H9 (cell line): ENCODE measurements at regions not wholly inside any gene's neighbourhood (a gene's known extent, or its start where the extent isn't known, plus 50 kb on each side); places are given as distances from the start of the nearest gene placed in this dataset.

ENCODE experiments used
- DNase-seq: peaks from one replicate; pipeline ENCODE4 v3.0.0-alpha.2; 2017
- H2AFZ ChIP-seq: one replicate; pipeline ENCODE4 v1.6.1; 2013; ENCODE audit warnings: mild to moderate bottlenecking, low read length, control low read depth, moderate library complexity
- H2AK5ac ChIP-seq: 2 replicates; pipeline ENCODE4 v1.6.1; 2013; ENCODE audit warnings: low read length, control low read depth, mixed read lengths; ENCODE audit not compliant: insufficient read length
- H2BK120ac ChIP-seq: one replicate; pipeline ENCODE4 v1.6.1; 2013; ENCODE audit warnings: low read depth, mild to moderate bottlenecking, low read length, control low read depth, inconsistent platforms; ENCODE audit not compliant: poor library complexity, severe bottlenecking
- H2BK12ac ChIP-seq: 2 replicates; pipeline ENCODE4 v1.6.1; 2013; ENCODE audit warnings: low read length, control low read depth, mixed read lengths, low read depth; ENCODE audit not compliant: insufficient read length
- H2BK15ac ChIP-seq: 2 replicates; pipeline ENCODE4 v1.6.1; 2013; ENCODE audit warnings: low read depth, low read length, control low read depth
- H2BK20ac ChIP-seq: one replicate; pipeline ENCODE4 v1.6.1; 2013; ENCODE audit warnings: low read depth, mild to moderate bottlenecking, low read length, control low read depth, inconsistent platforms; ENCODE audit not compliant: poor library complexity, severe bottlenecking
- H2BK5ac ChIP-seq: 2 replicates; pipeline ENCODE4 v1.6.1; 2013; ENCODE audit warnings: low read length, control low read depth, mixed read lengths; ENCODE audit not compliant: insufficient read length
- H3K14ac ChIP-seq: 2 replicates; pipeline ENCODE4 v1.6.1; 2013; ENCODE audit warnings: low read length, control low read depth; ENCODE audit not compliant: insufficient read depth
- H3K18ac ChIP-seq: 2 replicates; pipeline ENCODE4 v1.6.1; 2013; ENCODE audit warnings: low read depth, mild to moderate bottlenecking, mixed read lengths, low read length, control low read depth; ENCODE audit not compliant: insufficient read length
- H3K23ac ChIP-seq: 2 replicates; pipeline ENCODE4 v1.6.1; 2013; ENCODE audit warnings: low read length, control low read depth, mixed read lengths, low read depth; ENCODE audit not compliant: insufficient read length
- H3K23me2 ChIP-seq: 2 replicates; pipeline ENCODE4 v1.6.1; 2013; ENCODE audit warnings: low read depth, mild to moderate bottlenecking, mixed read lengths, low read length, control low read depth; ENCODE audit not compliant: insufficient read length, poor library complexity, severe bottlenecking
- H3K27ac ChIP-seq: 2 replicates; pipeline ENCODE4 v1.5.1; 2013; ENCODE audit warnings: low read length, control low read depth, mixed read lengths, low read depth; ENCODE audit not compliant: insufficient read length
- H3K27me3 ChIP-seq: 2 replicates; pipeline ENCODE4 v1.6.1; 2013; ENCODE audit warnings: low read length, control low read depth, inconsistent platforms; ENCODE audit not compliant: insufficient read depth
- H3K4ac ChIP-seq: 2 replicates; pipeline ENCODE4 v1.6.1; 2013; ENCODE audit warnings: low read depth, mild to moderate bottlenecking, control low read depth, inconsistent platforms, low read length, moderate library complexity
- H3K4me1 ChIP-seq: 2 replicates; pipeline ENCODE4 v1.6.1; 2013; ENCODE audit warnings: low read length, control low read depth, inconsistent platforms; ENCODE audit not compliant: insufficient read depth
- H3K4me2 ChIP-seq: 2 replicates; pipeline ENCODE4 v1.6.1; 2013; ENCODE audit warnings: low read length, control low read depth, mixed read lengths; ENCODE audit not compliant: insufficient read length, insufficient read depth
- H3K56ac ChIP-seq: 2 replicates; pipeline ENCODE4 v1.6.1; 2013; ENCODE audit warnings: low read depth, mild to moderate bottlenecking, mixed read lengths, low read length, control low read depth; ENCODE audit not compliant: insufficient read length
- H3K79me1 ChIP-seq: 2 replicates; pipeline ENCODE4 v1.6.1; 2013; ENCODE audit warnings: low read depth, mild to moderate bottlenecking, moderate library complexity, low read length, control low read depth, inconsistent platforms; ENCODE audit not compliant: insufficient read depth, poor library complexity, severe bottlenecking
- H3K79me2 ChIP-seq: 2 replicates; pipeline ENCODE4 v1.6.1; 2013; ENCODE audit warnings: low read length, control low read depth, inconsistent platforms; ENCODE audit not compliant: insufficient read depth
- H3K9ac ChIP-seq: 2 replicates; pipeline ENCODE4 v1.6.1; 2013; ENCODE audit warnings: low read length, control low read depth, mixed read lengths; ENCODE audit not compliant: insufficient read length; ENCODE audit errors: extremely low read depth
- H3K9me3 ChIP-seq: one replicate; pipeline ENCODE4 v1.6.1; 2013; ENCODE audit warnings: low read depth, low read length, inconsistent platforms; ENCODE audit not compliant: control insufficient read depth
- H3T11ph ChIP-seq: one replicate; pipeline ENCODE4 v1.6.1; 2013; ENCODE audit warnings: mild to moderate bottlenecking, low read length, control low read depth, inconsistent platforms
- H4K20me1 ChIP-seq: one replicate; pipeline ENCODE4 v1.6.1; 2013; ENCODE audit not compliant: control insufficient read depth, insufficient read length, insufficient read depth
- H4K5ac ChIP-seq: 2 replicates; pipeline ENCODE4 v1.6.1; 2013; ENCODE audit warnings: low read depth, mild to moderate bottlenecking, mixed read lengths, low read length, control low read depth; ENCODE audit not compliant: insufficient read length
- H4K8ac ChIP-seq: replicated peaks from 2 replicates; pipeline ENCODE4 v1.6.1; 2013; ENCODE audit warnings: low read length, control low read depth, mixed read lengths, low read depth; ENCODE audit not compliant: insufficient read length
- H4K91ac ChIP-seq: 2 replicates; pipeline ENCODE4 v1.6.1; 2013; ENCODE audit warnings: low read depth, mild to moderate bottlenecking, moderate library complexity, mixed read lengths, low read length, control low read depth; ENCODE audit not compliant: insufficient read length
- H3K27ac Mint-ChIP-seq, 3 experiments: 2 replicates in 2 of 3; 3 replicates in 1 of 3; pipeline ENCODE4 v1.8.0; 2020 to 2021; ENCODE audit warnings: mixed read lengths in 3 of 3, mild to moderate bottlenecking in 1 of 3, moderate library complexity in 1 of 3
- H3K27me3 Mint-ChIP-seq: 2 replicates; pipeline ENCODE4 v1.8.0; 2021; ENCODE audit warnings: low read depth, mild to moderate bottlenecking, moderate library complexity, mixed read lengths
- H3K36me3 Mint-ChIP-seq, 3 experiments: 2 replicates in 2 of 3; 3 replicates in 1 of 3; pipeline ENCODE4 v1.8.0; 2020 to 2021; ENCODE audit warnings: low read depth in 3 of 3, mixed read lengths in 3 of 3; ENCODE audit not compliant: insufficient read depth in 1 of 3
- H3K4me1 Mint-ChIP-seq, 2 experiments: 2 replicates each; pipeline ENCODE4 v1.8.0; 2020; ENCODE audit warnings: mixed read lengths in 2 of 2
- H3K4me3 Mint-ChIP-seq, 2 experiments: 2 replicates in 1 of 2; 3 replicates in 1 of 2; pipeline ENCODE4 v1.8.0; 2020 to 2021; ENCODE audit warnings: mild to moderate bottlenecking in 2 of 2, mixed read lengths in 2 of 2, moderate library complexity in 1 of 2
- H3K9me3 Mint-ChIP-seq, 2 experiments: 2 replicates in 1 of 2; 3 replicates in 1 of 2; pipeline ENCODE4 v1.8.0; 2020; ENCODE audit warnings: mild to moderate bottlenecking in 2 of 2, mixed read lengths in 2 of 2, moderate library complexity in 1 of 2
- CTCF ChIP-seq: fragments of 200-600 bp; sonication (generic); conservative IDR thresholded peaks from 3 replicates; pipeline ENCODE4 v1.8.0; 2021; ENCODE audit warnings: antibody characterized with exemption, mild to moderate bottlenecking
- WGBS: extraction: QIAGEN DNeasy Blood & Tissue Kit; methylation state at CpG from one replicate; pipeline ENCODE4 v1.1.7; 2013; ENCODE audit warnings: missing lambda C conversion rate, low lambda C conversion rate, mixed read lengths; ENCODE audit not compliant: insufficient read length; ENCODE audit errors: extremely low coverage; 5-methylcytosine and 5-hydroxymethylcytosine counted together

GRCh38 chr10:94218493-94219183, 144.1 kb downstream of the NOC3L start:
- Histone ChIP-seq H4K5ac (no peak overlapping the region), H4K20me1 (no peaks in the 10 kb centered on the region), H2BK20ac (no peak overlapping the region), H3K23me2 (no peaks in the 10 kb centered on the region), H3K79me1 (no peaks in the 10 kb centered on the region), H3K27me3 (no peaks in the 10 kb centered on the region), H2BK5ac (no peak overlapping the region), H2AFZ (no peak overlapping the region), H4K8ac (no peak overlapping the region), H3K4me1 (peaks cover 9% of the 10 kb centered on the region), H3K4ac (no peak overlapping the region), H2BK12ac (no peak overlapping the region), H3K14ac (no peak overlapping the region), H3K56ac (no peak overlapping the region), H2BK120ac (no peak overlapping the region), H3K27ac (no peak overlapping the region), H2BK15ac (no peak overlapping the region), H3K4me2 (no peak overlapping the region), H3K9me3 (no peaks in the 10 kb centered on the region), H3K18ac (no peak overlapping the region), H3K23ac (no peak overlapping the region), H4K91ac (no peak overlapping the region), H2AK5ac (no peak overlapping the region), H3T11ph (no peak overlapping the region), H3K79me2 (no peaks in the 10 kb centered on the region), H3K9ac (no peak overlapping the region)
- TF ChIP-seq CTCF = no peak
- no peak overlapping the region for H3K4me3 Mint-ChIP-seq
- H3K4me1 Mint-ChIP-seq = peaks cover 23 to 26% of the 10 kb centered on the region in 2 experiments
- H3K36me3 Mint-ChIP-seq = no peaks in the 10 kb centered on the region
- no peak overlapping the region for H3K27ac Mint-ChIP-seq
- DNase-seq = no peak
- H3K27me3 Mint-ChIP-seq = no peaks in the 10 kb centered on the region; the same call in 1 of the 2 replicates
- H3K9me3 Mint-ChIP-seq = no peaks in the 10 kb centered on the region; a peak in 1 of 5 replicates
- WGBS = no CpG with 5 or more reads among the region's 2 CpGs
